ENCODE measurements at regions not wholly inside any gene's neighbourhood (a gene's known extent, or its start where the extent isn't known, plus 50 kb on each side); places are given as distances from the start of the nearest gene placed in this dataset.

- DNase-seq: no peak
Measured at GRCh38 chr5:143582869-143583268, 179.4 kb upstream of the NR3C1 start.

GRCh38 chr5:143582176-143582575 is 178.7 kb upstream of the NR3C1 start:
- DNase-seq: no peak

GRCh38 chr5:143581649-143582048 is 178.2 kb upstream of the NR3C1 start:
- no peak for DNase-seq

GRCh38 chr5:143581147-143581546 is 177.7 kb upstream of the NR3C1 start:
- DNase-seq: no peak

- DNase-seq: peak; percentile 28
Measured at GRCh38 chr5:143576711-143577484, 173.4 kb upstream of the NR3C1 start.

GRCh38 chr5:143575286-143575685 is 171.8 kb upstream of the NR3C1 start:
- DNase-seq: no peak

- DNase-seq: no peak
Measured at GRCh38 chr5:143574236-143574635, 170.8 kb upstream of the NR3C1 start.

- DNase-seq: no peak
Measured at GRCh38 chr5:143573568-143574170, 170.2 kb upstream of the NR3C1 start.

GRCh38 chr5:143572671-143573070 is 169.2 kb upstream of the NR3C1 start:
- DNase-seq: no peak

GRCh38 chr5:143571642-143572624 is 168.4 kb upstream of the NR3C1 start:
- DNase-seq: no peak

GRCh38 chr5:143570989-143571388 is 167.5 kb upstream of the NR3C1 start:
- no peak for DNase-seq

- no peak for DNase-seq
Measured at GRCh38 chr5:143569722-143570567, 166.5 kb upstream of the NR3C1 start.

- DNase-seq: no peak
Measured at GRCh38 chr5:143569213-143569701, 165.8 kb upstream of the NR3C1 start.

GRCh38 chr5:143567583-143568504 is 164.4 kb upstream of the NR3C1 start:
- DNase-seq: no peak

GRCh38 chr5:143566139-143566538 is 162.7 kb upstream of the NR3C1 start:
- DNase-seq: no peak

- DNase-seq: no peak
Measured at GRCh38 chr5:143564417-143564816, 160.9 kb upstream of the NR3C1 start.

GRCh38 chr5:143562935-143563334 is 159.4 kb upstream of the NR3C1 start:
- no peak for DNase-seq

GRCh38 chr5:143561219-143561618 is 157.7 kb upstream of the NR3C1 start:
- DNase-seq: no peak

GRCh38 chr5:143560378-143560777 is 156.9 kb upstream of the NR3C1 start:
- DNase-seq: no peak

- DNase-seq: no peak
Measured at GRCh38 chr5:143559586-143560109, 156.2 kb upstream of the NR3C1 start.

Measured in right kidney (tissue), 1 donor.